ENCODE measurements at regions not wholly inside any gene's neighbourhood (a gene's known extent, or its start where the extent isn't known, plus 50 kb on each side); places are given as distances from the start of the nearest gene placed in this dataset.

DNA sequence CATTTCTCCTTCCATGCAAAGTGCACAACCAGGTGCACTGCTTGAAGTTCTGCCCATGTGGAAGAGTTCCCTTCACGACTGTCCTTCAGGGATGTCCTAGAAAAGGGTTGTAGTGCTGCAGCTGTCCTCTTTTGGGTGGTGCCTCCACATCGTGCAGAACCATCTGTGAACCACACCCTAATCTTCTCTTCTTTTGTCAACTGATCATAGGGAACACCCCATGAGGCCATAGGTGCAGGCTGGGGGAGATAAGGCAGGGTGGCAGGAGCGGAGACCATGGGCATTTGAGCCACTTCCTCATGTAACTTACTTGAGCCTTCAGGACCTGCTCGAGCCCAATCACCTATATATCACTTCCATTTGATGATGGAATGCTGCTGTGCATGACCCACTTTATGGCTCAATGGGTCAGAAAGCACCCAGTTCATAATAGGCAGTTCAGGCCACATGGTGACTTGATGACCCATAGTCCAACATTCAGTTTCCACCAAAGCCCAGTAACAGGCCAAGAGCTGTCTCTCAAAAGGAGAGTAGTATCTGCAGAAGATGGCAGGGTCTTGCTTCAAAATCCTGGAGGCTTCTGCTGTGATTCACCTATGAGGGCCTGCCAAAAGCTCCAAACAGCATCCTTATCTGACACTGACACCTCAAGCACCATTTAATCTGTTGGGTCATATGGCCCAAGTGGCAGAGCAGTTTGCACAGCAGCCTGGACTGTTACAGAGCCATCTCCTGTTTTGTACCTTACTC is 84.7 kb upstream of the CYRIA start:
- TF ChIP-seq, protein P1, sequence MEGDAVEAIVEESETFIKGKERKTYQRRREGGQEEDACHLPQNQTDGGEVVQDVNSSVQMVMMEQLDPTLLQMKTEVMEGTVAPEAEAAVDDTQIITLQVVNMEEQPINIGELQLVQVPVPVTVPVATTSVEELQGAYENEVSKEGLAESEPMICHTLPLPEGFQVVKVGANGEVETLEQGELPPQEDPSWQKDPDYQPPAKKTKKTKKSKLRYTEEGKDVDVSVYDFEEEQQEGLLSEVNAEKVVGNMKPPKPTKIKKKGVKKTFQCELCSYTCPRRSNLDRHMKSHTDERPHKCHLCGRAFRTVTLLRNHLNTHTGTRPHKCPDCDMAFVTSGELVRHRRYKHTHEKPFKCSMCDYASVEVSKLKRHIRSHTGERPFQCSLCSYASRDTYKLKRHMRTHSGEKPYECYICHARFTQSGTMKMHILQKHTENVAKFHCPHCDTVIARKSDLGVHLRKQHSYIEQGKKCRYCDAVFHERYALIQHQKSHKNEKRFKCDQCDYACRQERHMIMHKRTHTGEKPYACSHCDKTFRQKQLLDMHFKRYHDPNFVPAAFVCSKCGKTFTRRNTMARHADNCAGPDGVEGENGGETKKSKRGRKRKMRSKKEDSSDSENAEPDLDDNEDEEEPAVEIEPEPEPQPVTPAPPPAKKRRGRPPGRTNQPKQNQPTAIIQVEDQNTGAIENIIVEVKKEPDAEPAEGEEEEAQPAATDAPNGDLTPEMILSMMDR (optimal IDR thresholded peaks at IDR 0.05 in 1 of 3, IDR thresholded peaks at IDR 0.05 in 1 of 3, conservative IDR thresholded peaks at IDR 0.05 in 1 of 3; ENCODE audit: extremely low read depth in 1 of 3, insufficient read depth in 2 of 3, low read length in 3 of 3) = no peak
- TF ChIP-seq EZH2 (IDR thresholded peaks at IDR 0.05; ENCODE audit: low read length) = no peak
